ENCODE measurements at regions not wholly inside any gene's neighbourhood (a gene's known extent, or its start where the extent isn't known, plus 50 kb on each side); places are given as distances from the start of the nearest gene placed in this dataset.

DNA sequence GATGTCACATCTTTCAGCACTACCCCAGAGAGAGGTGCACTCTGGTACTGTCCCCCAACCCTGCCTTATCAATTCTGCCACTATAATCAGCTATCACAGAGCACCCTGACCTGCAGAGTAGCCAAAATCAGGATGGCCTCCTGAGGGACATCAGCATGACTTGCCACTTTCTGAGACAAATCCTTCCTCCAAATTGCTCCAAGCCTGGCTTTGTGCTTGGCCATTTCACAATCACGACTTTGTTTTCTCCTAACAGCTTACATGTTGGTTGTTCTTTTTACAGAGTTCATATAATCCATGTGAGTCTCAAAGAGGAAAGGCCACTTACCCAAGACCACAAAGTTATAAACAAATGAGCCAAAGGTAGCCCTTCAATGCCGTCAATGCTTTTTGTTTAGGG, 449.0 kb upstream of the CDH5 start:
- H3K9me3 Mint-ChIP-seq = peaks cover 2% of the 10 kb centered on the region
- peaks cover 13% of the 10 kb centered on the region for H3K4me1 Mint-ChIP-seq
- no peaks in the 10 kb centered on the region for H3K36me3 Mint-ChIP-seq (ENCODE audit: low read depth)
- no peak overlapping the region for H3K4me3 Mint-ChIP-seq
- TF ChIP-seq CTCF (conservative IDR thresholded peaks at IDR 0.05) = no peak
- no peak for DNase-seq (ENCODE audit: low read depth, low spot score)
- peak overlapping the region; percentile 15 for H3K27ac Mint-ChIP-seq (ENCODE audit: unreplicated experiment)
- no peaks in the 10 kb centered on the region for H3K27me3 Mint-ChIP-seq (ENCODE audit: low read depth)

GRCh38 chr16:65916995-65917394, 449.5 kb upstream of the CDH5 start:
- H3K4me3 Mint-ChIP-seq = no peak overlapping the region
- DNase-seq (ENCODE audit: low read depth, low spot score) = no peak
- H3K27ac Mint-ChIP-seq (ENCODE audit: unreplicated experiment) = no peak overlapping the region
- H3K4me1 Mint-ChIP-seq = peaks cover 13% of the 10 kb centered on the region
- no peaks in the 10 kb centered on the region for H3K36me3 Mint-ChIP-seq (ENCODE audit: low read depth)
- no peaks in the 10 kb centered on the region for H3K27me3 Mint-ChIP-seq (ENCODE audit: low read depth)
- H3K9me3 Mint-ChIP-seq = peaks cover 2% of the 10 kb centered on the region
- no peak for TF ChIP-seq CTCF (conservative IDR thresholded peaks at IDR 0.05)

GRCh38 chr16:65910291-65910690, 456.2 kb upstream of the CDH5 start:
- Mint-ChIP-seq H3K27me3 (ENCODE audit: low read depth) (no peaks in the 10 kb centered on the region), H3K36me3 (ENCODE audit: low read depth) (no peaks in the 10 kb centered on the region), H3K9me3 (peaks cover 2% of the 10 kb centered on the region), H3K27ac (ENCODE audit: unreplicated experiment) (no peak overlapping the region), H3K4me3 (no peak overlapping the region), H3K4me1 (peaks cover 14% of the 10 kb centered on the region)
- DNase-seq (ENCODE audit: low read depth, low spot score) = no peak
- no peak for TF ChIP-seq CTCF (conservative IDR thresholded peaks at IDR 0.05)

- H3K4me3 Mint-ChIP-seq = no peak overlapping the region
- TF ChIP-seq CTCF (conservative IDR thresholded peaks at IDR 0.05) = no peak
- no peak for DNase-seq (ENCODE audit: low read depth, low spot score)
- H3K4me1 Mint-ChIP-seq = peaks cover 14% of the 10 kb centered on the region
- no peaks in the 10 kb centered on the region for H3K36me3 Mint-ChIP-seq (ENCODE audit: low read depth)
- peak overlapping the region; percentile 21 for H3K27ac Mint-ChIP-seq (ENCODE audit: unreplicated experiment)
- no peaks in the 10 kb centered on the region for H3K27me3 Mint-ChIP-seq (ENCODE audit: low read depth)
- peaks cover 2% of the 10 kb centered on the region for H3K9me3 Mint-ChIP-seq
Observed at GRCh38 chr16:65909310-65910050, 457.0 kb upstream of the CDH5 start.

GRCh38 chr16:65908568-65908967, 457.9 kb upstream of the CDH5 start:
- H3K36me3 Mint-ChIP-seq (ENCODE audit: low read depth) = no peaks in the 10 kb centered on the region
- no peak for TF ChIP-seq CTCF (conservative IDR thresholded peaks at IDR 0.05)
- peak; percentile 53 for DNase-seq (ENCODE audit: low read depth, low spot score)

More at GRCh38 chr16:65908568-65908967, 457.9 kb upstream of the CDH5 start:
- Mint-ChIP-seq H3K9me3 (peaks cover 2% of the 10 kb centered on the region), H3K4me1 (peaks cover 14% of the 10 kb centered on the region), H3K27me3 (ENCODE audit: low read depth) (no peaks in the 10 kb centered on the region), H3K27ac (ENCODE audit: unreplicated experiment) (no peak overlapping the region), H3K4me3 (no peak overlapping the region)
